ENCODE measurements at regions not wholly inside any gene's neighbourhood (a gene's known extent, or its start where the extent isn't known, plus 50 kb on each side); places are given as distances from the start of the nearest gene placed in this dataset.

- H3K79me2 ChIP-seq = no peaks in the 10 kb centered on the region
- no peak overlapping the region for H2AFZ ChIP-seq
- H3K4me3 ChIP-seq (ENCODE audit: low read depth, low read length) = no peak overlapping the region
- no peaks in the 10 kb centered on the region for H3K9me3 ChIP-seq (ENCODE audit: control insufficient read depth, low read length)
- no peaks in the 10 kb centered on the region for H3K4me1 ChIP-seq
- no peaks in the 10 kb centered on the region for H3K27me3 ChIP-seq (ENCODE audit: control insufficient read depth, insufficient read depth, low read length)
- H3K27ac ChIP-seq = peak overlapping the region; percentile 57
- H3K9ac ChIP-seq = no peak overlapping the region
- H3K36me3 ChIP-seq (ENCODE audit: control insufficient read depth, insufficient read depth, low read length) = no peaks in the 10 kb centered on the region
- TF ChIP-seq CTCF (IDR thresholded peaks at IDR 0.05) = no peak
- no peak overlapping the region for H3K4me2 ChIP-seq (ENCODE audit: low read length)
These were observed 49.7 kb downstream of the SIPA1L2 start for GRCh38 chr1:232579958-232580941.

- Histone ChIP-seq H3K27me3 (ENCODE audit: control insufficient read depth, insufficient read depth, low read length) (no peaks in the 10 kb centered on the region), H3K9me3 (ENCODE audit: control insufficient read depth, low read length) (no peaks in the 10 kb centered on the region), H3K4me1 (no peaks in the 10 kb centered on the region), H3K27ac (peak overlapping the region; percentile 57), H2AFZ (no peak overlapping the region), H3K9ac (no peak overlapping the region), H3K36me3 (ENCODE audit: control insufficient read depth, insufficient read depth, low read length) (no peaks in the 10 kb centered on the region), H3K4me3 (ENCODE audit: low read depth, low read length) (no peak overlapping the region), H3K4me2 (ENCODE audit: low read length) (no peak overlapping the region), H3K79me2 (no peaks in the 10 kb centered on the region)
- no peak for TF ChIP-seq CTCF (IDR thresholded peaks at IDR 0.05)
These were observed 50.5 kb downstream of the SIPA1L2 start for GRCh38 chr1:232579466-232579865.

- no peaks in the 10 kb centered on the region for H3K4me1 ChIP-seq
- no peaks in the 10 kb centered on the region for H3K27me3 ChIP-seq (ENCODE audit: control insufficient read depth, insufficient read depth, low read length)
- no peak overlapping the region for H3K4me3 ChIP-seq (ENCODE audit: low read depth, low read length)
- H3K9me3 ChIP-seq (ENCODE audit: control insufficient read depth, low read length) = no peaks in the 10 kb centered on the region
- H3K36me3 ChIP-seq (ENCODE audit: control insufficient read depth, insufficient read depth, low read length) = no peaks in the 10 kb centered on the region
- H3K4me2 ChIP-seq (ENCODE audit: low read length) = no peak overlapping the region
- TF ChIP-seq CTCF (IDR thresholded peaks at IDR 0.05) = no peak
- H3K27ac ChIP-seq = peak overlapping the region; percentile 57
- no peak overlapping the region for H3K9ac ChIP-seq
- no peaks in the 10 kb centered on the region for H3K79me2 ChIP-seq
- no peak overlapping the region for H2AFZ ChIP-seq
These were observed 51.2 kb downstream of the SIPA1L2 start for GRCh38 chr1:232578651-232579195.

- H3K36me3 ChIP-seq (ENCODE audit: control insufficient read depth, insufficient read depth, low read length) = no peaks in the 10 kb centered on the region
These were observed 52.2 kb downstream of the SIPA1L2 start for GRCh38 chr1:232577772-232578171.

More at GRCh38 chr1:232577772-232578171, 52.2 kb downstream of the SIPA1L2 start:
- no peak overlapping the region for H2AFZ ChIP-seq
- no peaks in the 10 kb centered on the region for H3K27me3 ChIP-seq (ENCODE audit: control insufficient read depth, insufficient read depth, low read length)
- TF ChIP-seq CTCF (IDR thresholded peaks at IDR 0.05) = no peak
- no peak overlapping the region for H3K9ac ChIP-seq
- H3K79me2 ChIP-seq = no peaks in the 10 kb centered on the region
- H3K9me3 ChIP-seq (ENCODE audit: control insufficient read depth, low read length) = no peaks in the 10 kb centered on the region
- H3K4me3 ChIP-seq (ENCODE audit: low read depth, low read length) = no peak overlapping the region
- no peaks in the 10 kb centered on the region for H3K4me1 ChIP-seq
- H3K4me2 ChIP-seq (ENCODE audit: low read length) = no peak overlapping the region
- no peak overlapping the region for H3K27ac ChIP-seq
